ENCODE measurements at regions not wholly inside any gene's neighbourhood (a gene's known extent, or its start where the extent isn't known, plus 50 kb on each side); places are given as distances from the start of the nearest gene placed in this dataset.

GRCh38 chr15:35690089-35690488, 144.1 kb upstream of the DPH6 start:
- no peak overlapping the region for H3K23ac ChIP-seq (ENCODE audit: insufficient read length, low read depth, low read length)
- no peaks in the 10 kb centered on the region for H3K27me3 Mint-ChIP-seq (ENCODE audit: low read depth)
- H3K27ac Mint-ChIP-seq: no peak overlapping the region; a peak in 1 of 7 replicates

More at GRCh38 chr15:35690089-35690488, 144.1 kb upstream of the DPH6 start:
- no peaks in the 10 kb centered on the region for H3K79me1 ChIP-seq (ENCODE audit: insufficient read depth, low read depth, low read length, poor library complexity, severe bottlenecking)
- no peak overlapping the region for H2BK12ac ChIP-seq (ENCODE audit: insufficient read length, low read depth, low read length)
- no peak overlapping the region for H3K9ac ChIP-seq (ENCODE audit: extremely low read depth, insufficient read length, low read length)
- no peaks in the 10 kb centered on the region for H4K20me1 ChIP-seq (ENCODE audit: control insufficient read depth, insufficient read depth, insufficient read length)
- no peak for DNase-seq
- no peak overlapping the region for H4K91ac ChIP-seq (ENCODE audit: insufficient read length, low read depth, low read length)
- no peaks in the 10 kb centered on the region for H3K4me1 ChIP-seq (ENCODE audit: insufficient read depth, low read length)
- no peak overlapping the region for H3K56ac ChIP-seq (ENCODE audit: insufficient read length, low read depth, low read length)
- no peak for TF ChIP-seq CTCF (conservative IDR thresholded peaks at IDR 0.05)
- H2BK120ac ChIP-seq (ENCODE audit: low read depth, low read length, poor library complexity, severe bottlenecking): no peak overlapping the region
- H3T11ph ChIP-seq (ENCODE audit: low read length): no peak overlapping the region
- H2BK20ac ChIP-seq (ENCODE audit: low read depth, low read length, poor library complexity, severe bottlenecking): no peak overlapping the region
- no peaks in the 10 kb centered on the region for H3K79me2 ChIP-seq (ENCODE audit: insufficient read depth, low read length)
- H3K27me3 ChIP-seq (ENCODE audit: insufficient read depth, low read length): no peaks in the 10 kb centered on the region
- H3K27ac ChIP-seq (ENCODE audit: insufficient read length, low read depth, low read length): no peak overlapping the region
- H2BK5ac ChIP-seq (ENCODE audit: insufficient read length, low read length): no peak overlapping the region
- Mint-ChIP-seq H3K9me3 (no peaks in the 10 kb centered on the region), H3K36me3 (ENCODE audit: insufficient read depth in 1 of 3, low read depth in 3 of 3) (no peaks in the 10 kb centered on the region), H3K4me1 (peaks cover 7 to 11% of the 10 kb centered on the region in 2 experiments), H3K4me3 (no peak overlapping the region)
- H4K8ac ChIP-seq (replicated peaks; ENCODE audit: insufficient read length, low read depth, low read length): no peak overlapping the region
- no peak overlapping the region for H4K5ac ChIP-seq (ENCODE audit: insufficient read length, low read depth, low read length)
- WGBS (ENCODE audit: extremely low coverage, insufficient read length, low lambda C conversion rate): no CpG with 5 or more reads among the region's 1 CpG
- no peaks in the 10 kb centered on the region for H3K9me3 ChIP-seq (ENCODE audit: control insufficient read depth, low read depth, low read length)
- H3K4ac ChIP-seq (ENCODE audit: low read depth, low read length): no peak overlapping the region
- no peaks in the 10 kb centered on the region for H3K23me2 ChIP-seq (ENCODE audit: insufficient read length, low read depth, low read length, poor library complexity, severe bottlenecking)
- H2AFZ ChIP-seq (ENCODE audit: low read length): no peak overlapping the region
- no peak overlapping the region for H2BK15ac ChIP-seq (ENCODE audit: low read depth, low read length)
- H3K18ac ChIP-seq (ENCODE audit: insufficient read length, low read depth, low read length): no peak overlapping the region
- no peak overlapping the region for H2AK5ac ChIP-seq (ENCODE audit: insufficient read length, low read length)
- no peak overlapping the region for H3K4me2 ChIP-seq (ENCODE audit: insufficient read depth, insufficient read length, low read length)
- H3K14ac ChIP-seq (ENCODE audit: insufficient read depth, low read length): no peak overlapping the region

Data from H9 (cell line).